ENCODE measurements at regions not wholly inside any gene's neighbourhood (a gene's known extent, or its start where the extent isn't known, plus 50 kb on each side); places are given as distances from the start of the nearest gene placed in this dataset.
A peak's percentile ranks its signal among the peaks of the same experiment; 100 is the strongest.
"Not testable (repeated sequence)": the region's sequence is repeated elsewhere in the genome, so short reads cannot be mapped to it uniquely, and the experiment has no call there.

GRCh38 chr4:102397056-102397455, 51.8 kb upstream of the SLC39A8 start:
- 84 to 85% methylated on average over 5 of the region's 5 CpGs for WGBS, 2 donors
- DNase-seq (ENCODE audit: low spot score in 2 of 2); H3K27me3 ChIP-seq: not testable (repeated sequence)

GRCh38 chr4:102399021-102399420, 53.7 kb upstream of the SLC39A8 start:
- Histone ChIP-seq H3K4me1 (no peaks in the 10 kb centered on the region), H3K4me3 (no peak overlapping the region), H3K27me3 (no peaks in the 10 kb centered on the region), H3K9me3 (no peaks in the 10 kb centered on the region), H3K27ac (no peak overlapping the region), H3K36me3 (no peaks in the 10 kb centered on the region)
- no peak for TF ChIP-seq CTCF (IDR thresholded peaks at IDR 0.05)
- TF ChIP-seq POLR2A (IDR thresholded peaks at IDR 0.05): no peak
- no peak for TF ChIP-seq EP300 (IDR thresholded peaks at IDR 0.05)
- DNase-seq (ENCODE audit: low spot score in 2 of 2): no peak
- WGBS, 2 donors: 26 to 38% methylated on average over 1 of the region's 1 CpG

More at GRCh38 chr4:102397056-102397455, 51.8 kb upstream of the SLC39A8 start:
- H3K4me3 ChIP-seq, H3K27ac ChIP-seq, H3K36me3 ChIP-seq, H3K9me3 ChIP-seq, H3K4me1 ChIP-seq: not testable (repeated sequence)

GRCh38 chr4:102400898-102401297, 55.6 kb upstream of the SLC39A8 start:
- Histone ChIP-seq H3K4me3 (no peak overlapping the region), H3K36me3 (no peaks in the 10 kb centered on the region), H3K27ac (no peak overlapping the region), H3K27me3 (no peaks in the 10 kb centered on the region), H3K9me3 (no peaks in the 10 kb centered on the region), H3K4me1 (peaks cover 0 to 7% (median 3%) of the 10 kb centered on the region in 4 donors)
- WGBS, 2 donors: 86 to 91% methylated on average over 4 of the region's 4 CpGs
- DNase-seq (ENCODE audit: low spot score in 2 of 2): no peak
- TF ChIP-seq CTCF (IDR thresholded peaks at IDR 0.05) (no peak), EP300 (IDR thresholded peaks at IDR 0.05) (no peak), POLR2A (IDR thresholded peaks at IDR 0.05) (no peak)

- no peak for TF ChIP-seq POLR2A (IDR thresholded peaks at IDR 0.05)
- TF ChIP-seq CTCF (IDR thresholded peaks at IDR 0.05): no peak
- TF ChIP-seq EP300 (IDR thresholded peaks at IDR 0.05): no peak
- no peak overlapping the region for H3K27ac ChIP-seq
- 86 to 89% methylated on average over 2 of the region's 2 CpGs for WGBS, 2 donors
- DNase-seq (ENCODE audit: low spot score in 2 of 2): no peak
- H3K36me3 ChIP-seq: no peaks in the 10 kb centered on the region
- H3K4me3 ChIP-seq: no peak overlapping the region
- peaks cover 0 to 7% (median 3%) of the 10 kb centered on the region in 4 donors for H3K4me1 ChIP-seq
- H3K9me3 ChIP-seq: no peaks in the 10 kb centered on the region
- no peaks in the 10 kb centered on the region for H3K27me3 ChIP-seq
These were observed 56.9 kb upstream of the SLC39A8 start for GRCh38 chr4:102402223-102402622.

- 73 to 76% methylated on average over 3 of the region's 3 CpGs for WGBS, 2 donors
- no peak overlapping the region for H3K27ac ChIP-seq
- H3K4me1 ChIP-seq: peaks cover 0 to 7% (median 3%) of the 10 kb centered on the region in 4 donors
- no peak overlapping the region for H3K4me3 ChIP-seq
- no peaks in the 10 kb centered on the region for H3K36me3 ChIP-seq
- H3K9me3 ChIP-seq: no peaks in the 10 kb centered on the region
- peak in 1 of 2 donors; percentile 56 for TF ChIP-seq EP300 (IDR thresholded peaks at IDR 0.05)
- TF ChIP-seq POLR2A (IDR thresholded peaks at IDR 0.05): no peak
- no peaks in the 10 kb centered on the region for H3K27me3 ChIP-seq
- DNase-seq (ENCODE audit: low spot score in 2 of 2): no peak
These were observed 57.8 kb upstream of the SLC39A8 start for GRCh38 chr4:102403116-102403515.

GRCh38 chr4:102404431-102404969, 59.2 kb upstream of the SLC39A8 start:
- no peaks in the 10 kb centered on the region for H3K9me3 ChIP-seq
- no peak for TF ChIP-seq CTCF (IDR thresholded peaks at IDR 0.05)
- TF ChIP-seq EP300 (IDR thresholded peaks at IDR 0.05): no peak
- TF ChIP-seq POLR2A (IDR thresholded peaks at IDR 0.05): no peak
- DNase-seq (ENCODE audit: low spot score in 2 of 2): no peak
- WGBS, 2 donors: 7 to 18% methylated on average over 1 of the region's 1 CpG
- no peaks in the 10 kb centered on the region for H3K36me3 ChIP-seq
- H3K27ac ChIP-seq: peak overlapping the region in 1 of 4 donors; percentile 20
- no peaks in the 10 kb centered on the region for H3K27me3 ChIP-seq
- no peak overlapping the region for H3K4me3 ChIP-seq
- peaks cover 0 to 7% (median 3%) of the 10 kb centered on the region in 4 donors for H3K4me1 ChIP-seq
